Endothelial cell of hepatic sinusoid (primary cell): ENCODE measurements at regions not wholly inside any gene's neighbourhood (a gene's known extent, or its start where the extent isn't known, plus 50 kb on each side); places are given as distances from the start of the nearest gene placed in this dataset.
"Not testable (repeated sequence)": the region's sequence is repeated elsewhere in the genome, so short reads cannot be mapped to it uniquely, and the experiment has no call there.

Experiments used
- in situ Hi-C: cut with HindIII; loops from 2 replicates; pipeline ENCODE4 v1.10.0; 2017; ENCODE audit warnings: low sequenced_read_pairs

DNA sequence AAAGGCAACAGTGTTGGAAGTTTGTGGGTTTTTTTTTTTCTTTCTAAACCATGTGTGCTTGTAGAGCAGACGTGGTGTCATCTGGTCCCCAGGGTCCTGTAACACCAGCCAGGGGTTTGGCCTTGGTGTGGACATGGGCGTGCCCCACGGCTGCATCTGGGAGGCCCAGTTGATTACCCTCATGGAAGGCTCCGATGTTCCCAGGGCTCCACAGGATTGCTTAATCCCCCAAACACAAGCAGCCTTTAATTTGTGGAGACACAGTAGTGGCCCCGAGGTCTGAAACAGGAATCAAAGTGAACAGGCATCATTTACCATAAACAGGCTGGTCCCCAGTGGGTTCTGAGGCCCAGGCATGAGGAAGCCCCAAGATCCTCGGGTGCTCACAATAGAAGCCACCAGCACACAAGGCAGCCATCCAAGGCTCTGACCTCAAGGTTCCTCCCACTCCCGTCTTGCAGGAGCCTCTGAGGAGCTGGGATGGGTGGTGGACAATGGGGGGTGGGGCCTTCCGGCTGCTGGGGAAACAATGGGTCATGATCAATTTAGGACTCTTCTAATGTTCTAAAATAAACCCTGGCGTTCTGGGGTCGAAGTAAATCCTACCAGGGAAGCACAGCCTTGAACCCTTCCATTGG, 115.0 kb upstream of the CD82 start:
- in situ Hi-C loops, result no loop called here

DNA sequence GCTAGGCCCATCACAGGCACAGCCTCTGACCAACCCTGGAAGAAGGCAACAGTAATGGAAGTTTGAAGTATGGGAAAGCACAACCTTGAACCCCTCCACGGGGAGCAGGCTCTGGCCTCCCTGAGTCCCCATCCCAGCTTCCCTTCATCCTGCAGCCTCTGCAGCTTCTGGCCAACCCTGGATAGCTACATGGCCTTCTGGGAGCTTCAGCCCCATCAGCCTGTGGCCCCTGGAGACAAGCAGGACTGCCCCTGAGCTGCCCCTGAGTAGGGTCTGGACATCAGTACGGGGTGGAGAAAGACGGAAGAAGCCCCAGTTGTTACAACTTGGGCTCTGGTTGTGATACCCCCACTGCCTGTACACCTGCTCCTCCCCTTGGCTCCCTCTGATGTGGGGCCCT, 113.8 kb upstream of the CD82 start:
- in situ Hi-C loops, result no loop called here

- in situ Hi-C loops, result no loop called here
Observed at GRCh38 chr11:44452827-44453572, 112.5 kb upstream of the CD82 start.

GRCh38 chr11:44453871-44454270, 111.6 kb upstream of the CD82 start:
- in situ Hi-C loops, result no loop called here

DNA sequence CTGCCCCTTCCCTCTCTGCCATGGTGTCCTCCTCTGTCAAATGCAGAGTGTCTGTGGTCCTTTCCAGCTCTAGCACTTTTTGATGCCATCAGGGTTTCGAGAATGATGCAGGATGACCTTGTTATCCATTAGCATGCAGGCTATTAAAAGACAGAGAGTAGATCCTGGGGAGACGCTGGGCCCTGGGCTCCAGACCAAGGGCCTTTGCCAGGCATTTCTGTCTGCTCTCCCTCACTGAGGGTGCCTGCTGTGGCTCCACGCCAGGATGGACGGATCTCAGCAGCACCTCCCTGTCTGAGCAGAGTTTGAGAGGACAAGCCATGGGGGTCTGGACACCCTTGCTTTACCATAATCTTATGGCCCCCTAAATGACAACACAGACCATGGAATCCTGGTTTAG, 110.8 kb upstream of the CD82 start:
- in situ Hi-C loops, result no loop called here

GRCh38 chr11:44456544-44457300, 108.7 kb upstream of the CD82 start:
- in situ Hi-C loops, result no loop called here

DNA sequence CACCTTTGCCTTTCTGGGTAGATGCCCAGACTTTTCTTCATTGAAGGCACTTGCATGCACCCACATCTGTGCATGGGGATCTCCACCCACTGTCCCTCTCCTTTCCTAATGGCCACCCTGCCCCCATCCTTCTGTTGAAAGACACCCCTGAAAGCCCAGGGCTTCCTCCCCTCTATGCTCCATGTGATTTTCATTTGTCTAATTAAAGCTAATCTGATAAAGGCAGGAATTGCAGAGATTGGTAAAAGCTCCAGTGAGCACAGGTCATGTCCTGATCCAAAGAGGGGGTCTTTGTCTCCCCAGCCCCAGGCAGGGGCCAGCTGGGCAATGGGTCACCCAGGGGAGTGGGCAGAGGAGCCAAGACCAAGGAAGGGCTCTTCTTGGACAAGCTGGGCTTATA, 107.6 kb upstream of the CD82 start:
- in situ Hi-C loops, result no loop called here

DNA sequence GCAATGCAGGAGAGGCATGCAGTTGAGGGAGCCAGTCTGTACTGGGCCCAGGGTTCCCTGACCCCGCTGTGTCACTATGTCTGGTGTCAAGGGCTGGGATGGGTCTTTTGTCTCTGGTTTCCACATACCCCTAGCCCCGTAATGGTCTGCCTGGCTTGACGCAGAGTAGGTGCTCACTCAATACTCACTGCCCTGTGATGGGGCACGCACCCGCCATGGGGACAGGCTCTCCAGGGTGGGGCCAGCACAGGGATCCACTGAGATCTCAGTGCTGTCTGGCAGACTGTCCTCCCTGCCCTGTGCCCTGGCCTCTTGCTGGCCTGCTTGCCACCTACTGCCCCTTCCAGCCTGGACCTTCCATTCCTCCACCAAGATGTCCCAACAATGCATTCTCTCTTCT, 101.7 kb upstream of the CD82 start:
- in situ Hi-C loops, result no loop called here

DNA sequence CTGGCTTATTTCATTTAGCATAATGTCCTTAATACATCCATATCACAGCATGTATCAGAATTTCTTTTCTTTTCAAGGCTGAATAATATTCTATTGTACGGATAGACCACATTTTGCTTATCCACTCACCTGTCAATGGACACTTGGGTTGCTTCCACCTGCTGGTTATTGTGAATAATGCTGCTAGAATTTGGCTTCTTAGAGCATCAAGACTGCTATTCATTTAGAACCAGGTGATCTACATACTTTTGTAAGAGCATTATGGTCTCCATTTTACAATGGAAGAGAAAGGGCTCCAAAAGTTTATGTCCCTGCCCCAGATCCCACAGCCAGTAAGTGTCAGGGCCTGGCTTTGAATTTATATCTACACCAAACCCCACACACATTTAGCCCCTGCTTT, 100.7 kb upstream of the CD82 start:
- in situ Hi-C loops, result no loop called here

GRCh38 chr11:44466531-44467205, 98.8 kb upstream of the CD82 start:
- in situ Hi-C loops, result no loop called here

DNA sequence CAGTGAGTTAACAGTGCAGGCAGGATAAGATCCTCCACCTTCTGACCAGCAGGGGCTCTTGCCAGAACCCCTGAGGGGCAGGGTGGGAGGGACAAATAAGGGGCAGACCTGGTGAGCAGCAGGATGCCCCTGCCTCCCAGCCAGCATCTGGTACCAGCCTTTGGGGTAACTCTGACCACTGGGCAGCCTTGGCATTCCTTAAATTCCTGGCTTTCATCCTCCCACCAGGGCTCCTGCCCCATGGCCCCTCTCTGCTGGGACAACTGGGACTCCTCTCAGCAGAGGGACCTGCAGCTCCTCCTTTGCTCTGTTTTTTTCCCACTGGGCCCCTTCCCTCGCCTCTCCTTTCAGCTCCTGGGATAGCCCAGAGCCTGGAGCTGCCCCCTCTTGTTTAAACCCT, 98.0 kb upstream of the CD82 start:
- in situ Hi-C loops, result no loop called here

- in situ Hi-C loops, result no loop called here
Observed at GRCh38 chr11:44467931-44468330, 97.5 kb upstream of the CD82 start.

- in situ Hi-C loops, result no loop called here
Observed at GRCh38 chr11:44468345-44468988, 97.0 kb upstream of the CD82 start.

- in situ Hi-C loops, result no loop called here
Observed at GRCh38 chr11:44469412-44469811, 96.1 kb upstream of the CD82 start.

- in situ Hi-C loops, result no loop called here
Observed at GRCh38 chr11:44470854-44471253, 94.6 kb upstream of the CD82 start.

- in situ Hi-C loops, result no loop called here
Observed at GRCh38 chr11:44471603-44472002, 93.9 kb upstream of the CD82 start.

- in situ Hi-C loops, result no loop called here
Observed at GRCh38 chr11:44472916-44473315, 92.5 kb upstream of the CD82 start.

DNA sequence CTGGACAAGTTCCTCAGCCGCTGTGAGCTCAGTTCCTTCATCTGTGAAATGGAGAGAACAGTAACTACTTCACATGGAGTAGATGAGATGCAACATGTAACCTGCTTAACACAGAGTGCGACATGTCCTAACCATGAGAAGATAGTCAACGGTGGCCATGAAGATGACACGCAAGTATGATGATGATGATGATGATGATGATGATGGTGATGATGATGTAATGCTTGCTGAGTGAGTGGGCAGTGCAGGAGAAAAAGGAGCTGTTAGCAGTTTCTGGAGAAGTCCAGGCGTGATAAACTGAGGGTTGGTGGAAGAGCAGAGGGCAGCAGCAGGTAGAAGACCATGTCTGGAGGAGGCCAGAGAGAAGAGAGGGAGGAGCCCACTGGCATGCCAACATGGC, 90.8 kb upstream of the CD82 start:
- in situ Hi-C loops, result no loop called here

DNA sequence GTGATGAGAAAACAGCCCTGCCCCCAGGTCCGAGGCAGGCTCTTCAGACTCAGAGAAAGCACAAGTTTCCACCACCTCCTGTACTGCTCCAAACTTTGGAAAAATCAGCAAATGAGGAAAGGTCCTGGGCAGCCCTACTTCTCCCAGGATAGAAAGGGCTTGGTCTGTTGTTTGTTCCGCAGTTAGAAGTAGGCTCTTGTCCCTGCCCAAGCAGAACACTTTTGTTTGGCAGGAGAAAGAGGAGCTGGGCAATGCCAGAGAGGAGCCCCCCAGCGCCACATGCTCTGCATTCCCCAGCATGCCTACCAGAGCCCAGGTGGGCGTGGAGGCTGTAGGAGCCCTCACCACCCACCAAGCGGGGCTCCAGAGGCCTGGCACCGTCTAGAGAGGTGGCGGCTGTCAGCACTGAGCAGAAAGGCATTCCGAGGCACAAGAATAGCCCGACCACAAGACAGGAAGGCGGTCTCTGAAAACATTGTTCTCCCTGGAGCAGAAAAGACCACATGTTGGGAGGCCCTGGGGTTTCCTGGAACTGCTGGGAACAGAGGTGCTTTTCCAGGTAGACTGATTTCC, 90.3 kb upstream of the CD82 start:
- in situ Hi-C loops, result no loop called here

GRCh38 chr11:44482338-44482737, 83.1 kb upstream of the CD82 start:
- in situ Hi-C loops, result not testable (repeated sequence)
